ENCODE measurements at regions not wholly inside any gene's neighbourhood (a gene's known extent, or its start where the extent isn't known, plus 50 kb on each side); places are given as distances from the start of the nearest gene placed in this dataset.

DNA sequence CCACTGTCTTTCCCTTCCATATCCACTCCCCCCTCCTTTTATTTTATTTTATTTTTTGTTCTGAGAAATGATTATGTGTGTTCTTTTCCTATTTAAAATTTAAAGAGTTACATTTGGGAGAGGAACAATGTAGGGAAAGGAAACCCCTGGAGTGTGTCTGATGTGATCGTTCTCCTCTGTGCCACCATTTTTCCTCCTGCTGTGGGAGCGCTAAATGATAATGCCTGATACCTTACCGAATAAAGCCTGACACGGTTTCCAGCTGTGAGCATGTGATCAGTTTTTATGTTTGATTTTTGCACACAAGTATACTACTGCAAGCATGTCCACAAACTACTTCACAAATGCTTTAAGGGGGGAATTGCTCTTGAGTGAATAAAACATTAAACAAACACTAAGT lies 317.8 kb upstream of the FANCL start:
- Histone ChIP-seq H3K9me3 (no peaks in the 10 kb centered on the region), H3K4me3 (no peak overlapping the region), H3K9ac (ENCODE audit: low read depth in 2 of 2, low read length in 2 of 2) (no peak overlapping the region), H3K27me3 (no peaks in the 10 kb centered on the region), H3K27ac (no peak overlapping the region), H3K36me3 (no peaks in the 10 kb centered on the region), H3K4me1 (no peaks in the 10 kb centered on the region)
- no peak for DNase-seq
- TF ChIP-seq, protein P1, sequence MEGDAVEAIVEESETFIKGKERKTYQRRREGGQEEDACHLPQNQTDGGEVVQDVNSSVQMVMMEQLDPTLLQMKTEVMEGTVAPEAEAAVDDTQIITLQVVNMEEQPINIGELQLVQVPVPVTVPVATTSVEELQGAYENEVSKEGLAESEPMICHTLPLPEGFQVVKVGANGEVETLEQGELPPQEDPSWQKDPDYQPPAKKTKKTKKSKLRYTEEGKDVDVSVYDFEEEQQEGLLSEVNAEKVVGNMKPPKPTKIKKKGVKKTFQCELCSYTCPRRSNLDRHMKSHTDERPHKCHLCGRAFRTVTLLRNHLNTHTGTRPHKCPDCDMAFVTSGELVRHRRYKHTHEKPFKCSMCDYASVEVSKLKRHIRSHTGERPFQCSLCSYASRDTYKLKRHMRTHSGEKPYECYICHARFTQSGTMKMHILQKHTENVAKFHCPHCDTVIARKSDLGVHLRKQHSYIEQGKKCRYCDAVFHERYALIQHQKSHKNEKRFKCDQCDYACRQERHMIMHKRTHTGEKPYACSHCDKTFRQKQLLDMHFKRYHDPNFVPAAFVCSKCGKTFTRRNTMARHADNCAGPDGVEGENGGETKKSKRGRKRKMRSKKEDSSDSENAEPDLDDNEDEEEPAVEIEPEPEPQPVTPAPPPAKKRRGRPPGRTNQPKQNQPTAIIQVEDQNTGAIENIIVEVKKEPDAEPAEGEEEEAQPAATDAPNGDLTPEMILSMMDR (IDR thresholded peaks at IDR 0.05), result no peak
- intact Hi-C loops (cut with DNase I), result no loop called here

DNA sequence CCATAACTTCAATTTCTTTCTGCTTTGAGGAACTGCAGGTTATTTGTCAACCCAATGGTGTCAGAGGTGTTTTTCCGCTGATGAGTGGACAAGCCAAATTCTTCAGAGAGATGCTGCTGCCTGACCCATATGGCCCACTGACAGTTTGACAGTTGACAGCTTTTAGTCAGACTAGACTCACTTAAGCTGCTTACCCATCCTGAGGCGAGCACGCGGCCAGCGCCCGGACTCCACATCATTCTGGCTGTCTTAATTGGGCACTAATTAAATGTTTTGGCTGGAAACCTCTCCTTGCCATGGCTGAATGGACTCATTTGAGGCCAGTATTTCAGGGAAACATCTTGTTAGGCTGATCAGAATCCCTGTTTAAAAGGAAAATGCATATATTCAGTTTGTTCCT lies 316.1 kb upstream of the FANCL start:
- H3K4me1 ChIP-seq, result no peaks in the 10 kb centered on the region
- no peak overlapping the region for H3K27ac ChIP-seq
- no peaks in the 10 kb centered on the region for H3K36me3 ChIP-seq
- TF ChIP-seq, protein P1 (IDR thresholded peaks at IDR 0.05), result no peak
- H3K9ac ChIP-seq (ENCODE audit: low read depth in 2 of 2, low read length in 2 of 2), result no peak overlapping the region
- no peaks in the 10 kb centered on the region for H3K9me3 ChIP-seq
- intact Hi-C loops (cut with DNase I), result no loop called here
- no peaks in the 10 kb centered on the region for H3K27me3 ChIP-seq
- DNase-seq, result no peak
- no peak overlapping the region for H3K4me3 ChIP-seq

DNA sequence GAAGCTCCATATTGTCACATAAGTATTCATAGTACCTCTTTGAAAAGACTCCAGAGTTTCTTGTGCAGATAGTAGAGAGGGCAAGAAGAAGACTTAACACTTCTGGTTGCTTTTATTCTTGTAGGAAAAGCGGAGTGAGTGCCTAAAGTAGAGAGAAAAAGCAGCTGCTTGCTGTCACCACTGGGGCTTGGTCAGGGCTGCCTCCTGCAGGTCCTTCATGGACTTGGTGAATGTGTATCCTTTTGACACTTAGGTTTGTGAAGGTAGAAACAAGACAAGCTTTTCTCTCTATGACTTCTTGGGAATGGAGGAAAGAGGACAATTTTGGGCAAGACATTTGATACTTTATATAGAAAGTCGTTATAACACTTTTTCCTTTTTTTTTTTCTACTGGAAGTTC lies 312.8 kb upstream of the FANCL start:
- intact Hi-C loops (cut with DNase I), result no loop called here
- DNase-seq, result no peak
- no peaks in the 10 kb centered on the region for H3K27me3 ChIP-seq
- H3K9me3 ChIP-seq, result no peaks in the 10 kb centered on the region
- no peaks in the 10 kb centered on the region for H3K36me3 ChIP-seq
- H3K4me3 ChIP-seq, result no peak overlapping the region
- no peaks in the 10 kb centered on the region for H3K4me1 ChIP-seq
- TF ChIP-seq, protein P1 (IDR thresholded peaks at IDR 0.05), result no peak
- H3K9ac ChIP-seq (ENCODE audit: low read depth in 2 of 2, low read length in 2 of 2), result no peak overlapping the region
- no peak overlapping the region for H3K27ac ChIP-seq

DNA sequence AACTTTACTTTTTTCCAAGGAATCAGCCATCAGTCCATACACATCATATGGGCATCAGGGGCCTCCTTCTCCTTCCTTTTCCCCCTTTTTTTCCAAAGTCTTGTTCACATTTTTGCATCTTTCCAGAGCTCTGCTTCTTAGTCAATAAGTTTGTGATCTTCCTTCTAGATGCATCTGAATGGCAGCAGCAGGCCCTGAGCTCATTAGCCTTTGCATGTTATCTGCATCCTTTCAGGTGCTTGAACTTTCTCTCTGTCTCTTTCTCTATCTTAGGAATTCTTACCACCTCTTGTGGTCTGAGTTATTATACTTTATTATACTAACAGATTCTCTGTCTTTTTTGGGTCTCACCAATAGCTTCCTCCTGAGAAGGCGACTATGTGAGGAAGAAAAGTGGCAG lies 312.4 kb upstream of the FANCL start:
- intact Hi-C loops (cut with DNase I), result no loop called here
- Histone ChIP-seq H3K27ac (no peak overlapping the region), H3K4me3 (no peak overlapping the region), H3K4me1 (no peaks in the 10 kb centered on the region), H3K27me3 (no peaks in the 10 kb centered on the region), H3K9me3 (no peaks in the 10 kb centered on the region), H3K9ac (ENCODE audit: low read depth in 2 of 2, low read length in 2 of 2) (no peak overlapping the region), H3K36me3 (no peaks in the 10 kb centered on the region)
- TF ChIP-seq, protein P1 (IDR thresholded peaks at IDR 0.05), result no peak
- DNase-seq, result no peak

GRCh38 chr2:58545300-58546280 lies 304.5 kb upstream of the FANCL start:
- H3K27me3 ChIP-seq, result no peaks in the 10 kb centered on the region
- TF ChIP-seq, protein P1 (IDR thresholded peaks at IDR 0.05), result no peak
- intact Hi-C loops (cut with DNase I), result no loop called here
- H3K36me3 ChIP-seq, result no peaks in the 10 kb centered on the region
- H3K27ac ChIP-seq, result no peak overlapping the region
- H3K9ac ChIP-seq (ENCODE audit: low read depth in 2 of 2, low read length in 2 of 2), result no peak overlapping the region
- H3K4me3 ChIP-seq, result no peak overlapping the region
- no peaks in the 10 kb centered on the region for H3K4me1 ChIP-seq
- DNase-seq, result no peak
- no peaks in the 10 kb centered on the region for H3K9me3 ChIP-seq
